ENCODE measurements at regions not wholly inside any gene's neighbourhood (a gene's known extent, or its start where the extent isn't known, plus 50 kb on each side); places are given as distances from the start of the nearest gene placed in this dataset.
A peak's percentile ranks its signal among the peaks of the same experiment; 100 is the strongest.

- TF ChIP-seq EZH2 (IDR thresholded peaks at IDR 0.05; ENCODE audit: low read length, unreplicated experiment): no peak
- TF ChIP-seq, protein P1, sequence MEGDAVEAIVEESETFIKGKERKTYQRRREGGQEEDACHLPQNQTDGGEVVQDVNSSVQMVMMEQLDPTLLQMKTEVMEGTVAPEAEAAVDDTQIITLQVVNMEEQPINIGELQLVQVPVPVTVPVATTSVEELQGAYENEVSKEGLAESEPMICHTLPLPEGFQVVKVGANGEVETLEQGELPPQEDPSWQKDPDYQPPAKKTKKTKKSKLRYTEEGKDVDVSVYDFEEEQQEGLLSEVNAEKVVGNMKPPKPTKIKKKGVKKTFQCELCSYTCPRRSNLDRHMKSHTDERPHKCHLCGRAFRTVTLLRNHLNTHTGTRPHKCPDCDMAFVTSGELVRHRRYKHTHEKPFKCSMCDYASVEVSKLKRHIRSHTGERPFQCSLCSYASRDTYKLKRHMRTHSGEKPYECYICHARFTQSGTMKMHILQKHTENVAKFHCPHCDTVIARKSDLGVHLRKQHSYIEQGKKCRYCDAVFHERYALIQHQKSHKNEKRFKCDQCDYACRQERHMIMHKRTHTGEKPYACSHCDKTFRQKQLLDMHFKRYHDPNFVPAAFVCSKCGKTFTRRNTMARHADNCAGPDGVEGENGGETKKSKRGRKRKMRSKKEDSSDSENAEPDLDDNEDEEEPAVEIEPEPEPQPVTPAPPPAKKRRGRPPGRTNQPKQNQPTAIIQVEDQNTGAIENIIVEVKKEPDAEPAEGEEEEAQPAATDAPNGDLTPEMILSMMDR (conservative IDR thresholded peaks at IDR 0.05; ENCODE audit: low read depth, low read length): no peak
- ATAC-seq: no peak
- Histone ChIP-seq H3K4me3 (ENCODE audit: low read length) (no peak overlapping the region), H3F3A (ENCODE audit: low read length, unreplicated experiment) (no peaks in the 10 kb centered on the region), H3K9ac (ENCODE audit: low read length) (no peak overlapping the region), H3K9me2 (replicated peaks; ENCODE audit: low read length) (no peaks in the 10 kb centered on the region), H4K20me1 (ENCODE audit: low read length) (no peaks in the 10 kb centered on the region), H3K9me3 (ENCODE audit: low read length) (no peaks in the 10 kb centered on the region), H3K4me1 (ENCODE audit: insufficient read depth, low read length) (no peaks in the 10 kb centered on the region), H2AFZ (ENCODE audit: low read length) (no peak overlapping the region), H3K27me3 (ENCODE audit: low read length) (no peaks in the 10 kb centered on the region), H3K27ac (ENCODE audit: low read length) (no peak overlapping the region), H3K36me3 (ENCODE audit: low read depth, low read length) (no peaks in the 10 kb centered on the region), H3K79me2 (ENCODE audit: low read length) (no peaks in the 10 kb centered on the region), H3K4me2 (ENCODE audit: low read length) (no peak overlapping the region)
- POLR2A ChIA-PET (ENCODE audit: unreplicated experiment): no interaction called here
- no peak for DNase-seq
- no TSS peak for BruUV-seq (replicated peaks)
- intact Hi-C loops (cut with micrococcal nuclease): no loop called here
- CTCF ChIA-PET: no interaction called here
These were observed 1208.0 kb downstream of the BRD1 start for GRCh38 chr22:48619721-48620120.

DNA sequence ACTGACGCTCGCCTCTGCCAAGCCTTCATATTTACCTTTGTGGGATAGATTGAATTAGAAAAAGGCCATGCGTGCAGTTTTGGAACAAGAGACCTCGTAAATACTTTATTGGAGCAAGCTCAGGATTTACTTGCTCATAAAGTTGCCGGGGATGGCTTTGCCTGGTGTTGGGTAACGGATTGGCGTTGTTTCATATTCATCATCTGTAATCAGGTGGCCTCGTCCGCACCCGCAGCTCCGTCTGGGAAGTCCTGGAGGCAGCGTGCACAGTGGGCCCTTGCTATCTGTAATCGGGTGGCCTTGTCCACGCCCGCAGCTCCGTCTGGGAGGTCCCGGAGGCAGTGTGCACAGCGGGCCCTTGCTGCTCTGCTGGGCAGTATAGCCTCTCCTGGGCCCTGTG, 1209.3 kb downstream of the BRD1 start:
- no TSS peak for BruUV-seq (replicated peaks)
- no peak overlapping the region for H3K4me2 ChIP-seq (ENCODE audit: low read length)
- H3K9me3 ChIP-seq (ENCODE audit: low read length): no peaks in the 10 kb centered on the region
- no peak overlapping the region for H3K27ac ChIP-seq (ENCODE audit: low read length)
- H3K9ac ChIP-seq (ENCODE audit: low read length): no peak overlapping the region
- H3K9me2 ChIP-seq (replicated peaks; ENCODE audit: low read length): no peaks in the 10 kb centered on the region
- H3K4me1 ChIP-seq (ENCODE audit: insufficient read depth, low read length): no peaks in the 10 kb centered on the region
- no peak overlapping the region for H3K4me3 ChIP-seq (ENCODE audit: low read length)
- H3F3A ChIP-seq (ENCODE audit: low read length, unreplicated experiment): no peaks in the 10 kb centered on the region
- no peak overlapping the region for H2AFZ ChIP-seq (ENCODE audit: low read length)
- ChIA-PET POLR2A (ENCODE audit: unreplicated experiment) (interaction anchor here (0.6 kb wide), 1 partner anchor 15 kb away, joined by 14 read pairs; no protein-coding TSS in a partner anchor), CTCF (no interaction called here)
- no peaks in the 10 kb centered on the region for H3K27me3 ChIP-seq (ENCODE audit: low read length)
- H4K20me1 ChIP-seq (ENCODE audit: low read length): no peaks in the 10 kb centered on the region
- TF ChIP-seq, protein P1 (conservative IDR thresholded peaks at IDR 0.05; ENCODE audit: low read depth, low read length): no peak
- TF ChIP-seq EZH2 (IDR thresholded peaks at IDR 0.05; ENCODE audit: low read length, unreplicated experiment) (no peak), EZH2phosphoT487 (IDR thresholded peaks at IDR 0.05; ENCODE audit: borderline replicate concordance, low read length) (no peak)
- H3K79me2 ChIP-seq (ENCODE audit: low read length): no peaks in the 10 kb centered on the region
- intact Hi-C loops (cut with micrococcal nuclease): no loop called here
- ATAC-seq (peak; percentile 49), DNase-seq (no peak)
- H3K36me3 ChIP-seq (ENCODE audit: low read depth, low read length): no peaks in the 10 kb centered on the region

DNA sequence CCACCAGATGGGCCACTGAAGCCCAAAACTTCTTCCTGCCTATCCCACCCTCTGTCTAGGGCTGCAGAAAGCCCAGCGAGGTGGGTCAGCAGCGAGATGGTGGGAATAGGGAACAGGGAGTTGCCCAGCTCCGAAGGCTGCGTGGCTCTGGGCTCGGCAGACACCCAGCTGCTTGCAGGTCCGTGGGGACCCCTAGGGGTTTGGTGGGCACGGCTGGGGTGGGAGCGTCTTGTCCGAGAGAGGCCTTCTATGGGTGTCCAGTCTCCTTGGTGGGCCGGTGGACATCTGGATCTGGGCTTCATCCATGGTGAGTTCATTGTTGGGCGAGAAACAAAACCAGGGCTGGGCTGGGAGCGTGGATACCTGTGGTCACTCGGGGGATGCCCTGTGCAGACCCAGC, 1211.0 kb downstream of the BRD1 start:
- Histone ChIP-seq H3K27ac (ENCODE audit: low read length) (no peak overlapping the region), H3K4me1 (ENCODE audit: insufficient read depth, low read length) (no peaks in the 10 kb centered on the region), H3K27me3 (ENCODE audit: low read length) (no peaks in the 10 kb centered on the region), H2AFZ (ENCODE audit: low read length) (no peak overlapping the region), H3K9me3 (ENCODE audit: low read length) (no peaks in the 10 kb centered on the region), H3K9ac (ENCODE audit: low read length) (no peak overlapping the region), H4K20me1 (ENCODE audit: low read length) (no peaks in the 10 kb centered on the region), H3K36me3 (ENCODE audit: low read depth, low read length) (no peaks in the 10 kb centered on the region), H3K9me2 (replicated peaks; ENCODE audit: low read length) (no peaks in the 10 kb centered on the region), H3F3A (ENCODE audit: low read length, unreplicated experiment) (no peaks in the 10 kb centered on the region), H3K4me3 (ENCODE audit: low read length) (no peak overlapping the region), H3K79me2 (ENCODE audit: low read length) (no peaks in the 10 kb centered on the region), H3K4me2 (ENCODE audit: low read length) (no peak overlapping the region)
- intact Hi-C loops (cut with micrococcal nuclease): no loop called here
- BruUV-seq (replicated peaks): no TSS peak
- TF ChIP-seq, protein P1 (conservative IDR thresholded peaks at IDR 0.05; ENCODE audit: low read depth, low read length): no peak
- TF ChIP-seq EZH2 (IDR thresholded peaks at IDR 0.05; ENCODE audit: low read length, unreplicated experiment) (no peak), EZH2phosphoT487 (IDR thresholded peaks at IDR 0.05; ENCODE audit: borderline replicate concordance, low read length) (no peak)
- DNase-seq (no peak), ATAC-seq (no peak)
- ChIA-PET CTCF (no interaction called here), POLR2A (ENCODE audit: unreplicated experiment) (no interaction called here)

Data from PC-3 (cell line).